SK-N-DZ (cell line): ENCODE measurements at regions not wholly inside any gene's neighbourhood (a gene's known extent, or its start where the extent isn't known, plus 50 kb on each side); places are given as distances from the start of the nearest gene placed in this dataset.
"Not testable (repeated sequence)": the region's sequence is repeated elsewhere in the genome, so short reads cannot be mapped to it uniquely, and the experiment has no call there.

Experiments used
- DNase-seq: peaks from one replicate; pipeline ENCODE4 v3.0.0-alpha.2; 2015; ENCODE audit warnings: low spot score

DNA sequence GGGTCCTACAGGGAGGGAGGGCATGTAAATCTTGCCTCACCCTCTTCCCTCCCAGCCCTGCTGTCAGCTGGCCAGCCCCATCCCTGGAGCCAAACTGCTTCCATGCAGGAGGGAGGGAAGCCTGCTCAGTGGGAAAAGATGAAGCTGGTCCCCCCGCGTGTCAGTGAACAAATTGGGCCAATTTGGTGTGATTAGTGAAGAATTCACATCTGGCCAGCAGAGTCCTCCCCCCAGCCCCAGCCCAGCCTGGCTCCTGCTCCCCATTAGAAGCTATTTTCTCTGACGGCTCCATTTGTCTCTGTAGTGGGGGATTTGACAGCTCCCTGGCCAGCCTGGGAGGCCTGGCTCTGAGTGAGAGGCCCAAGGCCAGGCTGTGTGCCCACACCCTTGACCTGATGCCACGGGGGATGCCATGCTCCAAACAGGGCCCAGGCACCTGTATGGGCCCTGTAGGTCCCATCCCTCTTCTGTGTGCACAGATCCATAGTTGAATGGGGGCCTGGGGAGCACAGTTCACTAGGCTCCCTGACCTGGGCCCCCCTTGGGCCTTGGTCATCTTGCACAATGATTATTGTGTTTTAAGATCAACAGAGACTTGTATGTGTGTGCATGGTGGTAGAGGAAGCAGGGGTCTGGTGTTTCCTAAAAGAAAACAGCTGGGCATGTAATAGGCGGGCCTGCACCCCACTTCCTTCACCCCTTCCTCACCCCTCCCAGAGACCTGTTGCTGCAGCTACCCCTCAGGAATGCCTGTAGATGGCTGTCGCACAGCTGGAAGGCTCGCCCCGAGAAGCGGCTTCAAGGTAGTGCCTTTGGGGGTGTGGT lies 50.7 kb upstream of the TAC4 start:
- no peak for DNase-seq

DNA sequence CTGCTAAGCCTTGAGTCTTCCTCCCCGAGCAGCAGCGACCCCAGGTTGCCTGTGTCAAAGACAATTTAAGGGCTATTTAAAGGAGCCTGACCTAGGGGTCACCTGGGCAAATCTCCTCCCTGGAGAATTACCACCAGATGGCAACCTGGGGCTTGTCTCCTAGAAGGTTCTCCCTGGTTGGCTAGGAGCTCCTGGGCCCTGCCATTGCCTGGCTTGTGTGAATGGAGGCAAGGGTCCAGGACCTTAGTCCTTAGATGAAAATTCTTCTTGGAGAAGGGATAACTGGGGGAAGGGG lies 51.3 kb upstream of the TAC4 start:
- DNase-seq, result peak; percentile 41

DNA sequence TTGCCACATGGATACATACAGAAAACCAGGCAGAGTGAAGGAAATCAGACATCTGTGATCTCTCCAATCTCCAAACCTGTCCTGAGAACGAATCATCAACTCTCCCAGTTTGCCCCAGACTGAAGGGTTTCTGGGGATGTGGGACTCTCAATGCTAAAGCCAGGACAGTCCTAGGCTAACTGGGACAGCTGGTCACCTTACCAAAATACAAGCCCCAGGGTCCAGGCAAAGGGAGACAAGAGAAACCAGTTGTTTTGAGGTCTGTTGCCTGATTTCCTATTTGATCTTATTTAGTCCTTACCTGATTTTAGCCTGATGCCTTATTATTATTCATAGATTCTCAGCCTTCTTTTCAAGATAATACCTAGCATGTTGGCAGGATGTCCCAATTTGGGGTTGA lies 51.7 kb upstream of the TAC4 start:
- no peak for DNase-seq

DNA sequence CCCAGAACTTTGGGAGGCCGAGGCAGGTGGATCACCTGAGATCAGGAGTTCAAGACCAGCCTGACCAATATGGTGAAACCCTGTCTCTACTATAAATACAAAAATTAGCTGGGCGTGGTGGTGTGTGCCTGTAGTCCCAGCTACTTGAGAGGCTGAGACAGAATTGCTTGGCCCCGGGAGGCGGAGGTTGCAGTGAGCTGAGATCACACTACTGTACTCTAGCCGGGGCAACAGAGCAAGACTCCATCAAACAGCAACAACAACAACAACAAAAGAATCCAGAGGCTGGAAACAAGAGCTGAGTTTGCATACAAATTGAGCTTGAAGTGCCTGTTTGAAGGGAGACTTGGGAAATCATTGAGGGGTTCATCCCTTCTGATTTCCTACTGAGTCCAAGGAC lies 52.9 kb upstream of the TAC4 start:
- DNase-seq, result not testable (repeated sequence)

DNA sequence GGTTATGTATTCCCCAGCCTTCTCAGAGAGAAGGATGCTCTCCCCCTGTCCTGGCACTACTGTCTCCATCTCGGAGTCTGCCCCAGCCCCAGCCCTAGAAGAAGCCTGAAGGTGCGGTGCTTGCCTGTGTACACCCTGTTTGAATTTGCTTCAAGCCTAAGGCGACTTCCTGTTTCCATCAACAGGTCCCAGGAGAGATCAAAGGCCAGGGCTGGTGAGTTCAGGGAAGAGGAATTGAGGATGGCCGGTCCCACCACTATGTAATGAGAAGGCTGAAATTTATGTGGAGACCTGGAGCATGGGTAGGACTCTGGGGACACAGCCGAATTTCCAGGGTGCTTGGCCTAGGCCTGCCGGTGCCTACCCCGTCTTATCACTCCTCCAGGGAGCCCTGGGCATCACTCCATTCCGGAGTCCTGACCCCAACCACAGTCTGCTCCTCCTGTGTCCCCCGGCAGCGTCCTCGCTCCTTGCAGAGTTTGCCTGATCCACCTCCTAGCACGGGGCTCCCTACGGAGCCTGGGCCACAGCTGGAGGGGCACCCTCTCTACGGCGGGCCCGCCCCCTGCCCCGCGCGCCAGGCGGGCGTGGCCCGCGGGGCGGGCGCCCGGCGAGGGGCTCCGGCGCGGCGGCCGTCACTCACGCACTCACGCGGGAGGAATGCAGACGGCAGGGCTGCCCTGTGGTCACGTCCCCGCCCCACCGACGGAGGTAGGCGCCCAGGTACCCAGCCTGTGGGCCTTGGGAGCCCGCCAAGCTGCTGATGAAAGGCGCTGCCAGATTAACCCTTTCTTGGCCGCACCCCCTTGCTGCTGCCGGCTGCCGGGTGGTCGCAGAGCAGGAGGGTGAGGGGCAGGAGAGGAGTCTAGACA lies 53.8 kb upstream of the TAC4 start:
- no peak for DNase-seq

DNA sequence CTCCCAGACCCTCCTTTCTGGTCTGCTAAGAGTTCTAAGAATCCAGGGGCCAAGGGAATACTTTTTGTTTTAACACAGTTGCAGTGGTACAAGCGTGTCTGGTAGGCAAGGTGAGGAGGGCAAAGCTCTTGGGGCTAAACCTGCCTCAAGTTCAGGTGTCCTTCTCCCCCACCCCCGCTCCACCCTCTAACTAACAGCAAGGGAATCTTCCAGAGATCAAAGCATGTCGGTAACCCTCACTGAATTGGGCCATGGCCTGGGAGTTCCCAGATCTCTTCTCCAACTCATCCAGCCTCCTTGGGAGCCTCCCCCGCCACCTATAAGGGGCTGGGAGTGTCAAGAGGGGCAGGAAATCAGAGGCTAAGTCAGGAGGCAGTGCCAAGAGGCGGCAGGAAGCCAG lies 55.7 kb upstream of the TAC4 start:
- no peak for DNase-seq

DNA sequence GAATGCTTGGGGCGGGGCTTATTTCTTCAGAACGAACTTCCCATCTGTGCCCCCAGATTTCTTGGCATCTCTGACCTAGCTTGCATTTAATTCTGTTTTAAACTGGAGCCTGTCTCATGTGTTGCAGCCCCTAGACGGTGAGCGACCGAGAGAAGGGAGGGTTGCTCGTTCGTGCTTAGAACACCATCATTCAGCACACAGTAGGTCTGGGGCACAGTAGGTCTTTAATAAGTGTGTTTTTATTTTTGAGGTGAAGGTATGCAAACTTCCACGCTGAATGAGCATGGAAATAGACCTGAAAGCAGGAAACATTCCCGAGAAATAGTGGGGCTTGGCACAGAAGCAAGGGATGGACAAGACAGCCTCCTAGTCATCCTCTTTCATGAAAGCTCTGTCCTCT lies 57.0 kb upstream of the TAC4 start:
- DNase-seq, result no peak

DNA sequence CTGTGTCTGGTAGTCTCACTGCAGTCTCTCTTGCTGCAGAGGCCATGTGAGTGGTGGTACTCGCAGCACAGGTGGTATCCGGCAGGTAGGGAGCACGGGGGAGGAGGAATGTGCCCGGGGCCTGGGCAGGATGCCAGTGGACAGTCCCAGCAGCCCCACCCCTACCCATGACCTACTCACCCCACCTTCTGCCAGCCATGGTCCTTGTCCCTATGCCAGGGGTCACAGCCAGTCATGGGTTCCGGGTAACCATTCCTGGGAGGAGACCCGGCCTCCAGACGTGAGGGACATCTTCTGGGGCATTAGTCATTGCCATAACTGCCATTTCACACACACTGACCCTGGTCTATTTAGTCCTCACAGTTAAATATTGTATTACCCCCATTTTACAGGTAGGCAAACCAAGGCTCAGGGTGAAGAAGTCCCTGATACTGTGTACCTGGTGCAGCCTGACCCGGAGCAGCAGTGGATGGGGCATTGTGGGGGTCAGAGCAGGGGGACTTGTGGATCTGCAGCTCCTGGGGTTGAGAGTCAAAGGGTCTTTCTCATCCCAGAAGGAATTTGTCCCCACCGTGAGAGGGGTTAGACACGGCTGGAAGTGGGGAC lies 58.8 kb upstream of the TAC4 start:
- no peak for DNase-seq

DNA sequence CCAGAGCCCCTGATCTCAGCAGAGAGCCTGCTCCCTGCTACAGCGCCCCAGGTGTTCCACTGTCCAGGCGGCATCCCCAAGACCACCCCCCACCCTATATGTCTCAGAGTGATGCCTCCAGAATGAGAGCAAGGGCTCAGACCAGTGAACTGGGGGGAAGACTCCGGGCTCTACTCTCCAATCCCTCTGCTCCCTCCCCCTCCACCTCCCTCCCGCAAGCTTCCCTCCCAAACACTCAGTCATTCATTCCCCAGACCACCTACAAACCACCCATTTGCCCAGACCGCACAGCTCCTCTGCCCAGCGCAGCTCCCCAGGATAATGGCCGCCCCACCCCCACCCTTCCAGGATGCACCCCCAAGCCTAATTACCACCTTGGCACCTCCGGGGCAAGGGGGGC lies 59.4 kb upstream of the TAC4 start:
- DNase-seq, result no peak

DNA sequence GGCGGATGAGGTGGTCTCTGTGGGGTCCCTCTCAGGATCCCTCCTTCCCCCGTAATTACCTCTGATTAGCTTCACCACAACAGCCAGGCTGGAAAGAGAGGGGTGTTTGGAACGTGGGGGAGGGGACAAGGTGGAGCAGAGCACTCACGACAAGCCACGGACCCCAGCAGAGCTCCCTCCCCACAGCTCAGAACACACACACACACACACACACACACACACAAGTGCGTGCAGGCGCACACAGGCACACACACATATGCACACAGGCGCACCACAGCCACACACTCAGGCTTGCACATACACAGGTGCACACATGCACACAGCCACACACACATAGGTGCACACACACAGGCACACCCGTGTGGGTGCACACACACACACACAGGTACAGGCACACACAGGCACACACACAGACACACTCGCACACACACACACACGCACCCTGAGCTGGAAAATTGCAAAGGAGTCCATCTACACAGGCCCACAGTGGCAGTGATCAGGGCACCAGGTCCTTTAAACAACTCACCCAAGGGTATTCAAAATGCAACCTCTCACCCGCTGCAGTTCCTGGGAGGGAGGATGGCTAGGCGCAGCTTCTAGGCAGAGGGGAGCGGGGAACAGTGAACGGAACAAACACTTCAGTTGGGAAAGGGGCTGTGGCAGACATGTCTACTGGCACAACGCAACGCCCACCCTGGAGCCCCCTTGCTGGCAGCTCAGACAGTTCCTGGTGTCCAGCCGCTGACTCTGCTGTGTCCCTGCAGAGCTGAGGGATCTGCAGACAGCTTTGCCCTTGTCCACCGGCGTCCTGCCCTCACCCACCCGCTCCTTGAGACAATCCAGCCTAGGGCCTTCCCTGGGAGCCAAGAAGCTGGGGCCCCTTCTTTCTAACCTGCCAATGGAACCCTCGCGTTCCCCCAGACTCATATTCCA lies 59.9 kb upstream of the DLX4 start:
- no peak for DNase-seq

DNA sequence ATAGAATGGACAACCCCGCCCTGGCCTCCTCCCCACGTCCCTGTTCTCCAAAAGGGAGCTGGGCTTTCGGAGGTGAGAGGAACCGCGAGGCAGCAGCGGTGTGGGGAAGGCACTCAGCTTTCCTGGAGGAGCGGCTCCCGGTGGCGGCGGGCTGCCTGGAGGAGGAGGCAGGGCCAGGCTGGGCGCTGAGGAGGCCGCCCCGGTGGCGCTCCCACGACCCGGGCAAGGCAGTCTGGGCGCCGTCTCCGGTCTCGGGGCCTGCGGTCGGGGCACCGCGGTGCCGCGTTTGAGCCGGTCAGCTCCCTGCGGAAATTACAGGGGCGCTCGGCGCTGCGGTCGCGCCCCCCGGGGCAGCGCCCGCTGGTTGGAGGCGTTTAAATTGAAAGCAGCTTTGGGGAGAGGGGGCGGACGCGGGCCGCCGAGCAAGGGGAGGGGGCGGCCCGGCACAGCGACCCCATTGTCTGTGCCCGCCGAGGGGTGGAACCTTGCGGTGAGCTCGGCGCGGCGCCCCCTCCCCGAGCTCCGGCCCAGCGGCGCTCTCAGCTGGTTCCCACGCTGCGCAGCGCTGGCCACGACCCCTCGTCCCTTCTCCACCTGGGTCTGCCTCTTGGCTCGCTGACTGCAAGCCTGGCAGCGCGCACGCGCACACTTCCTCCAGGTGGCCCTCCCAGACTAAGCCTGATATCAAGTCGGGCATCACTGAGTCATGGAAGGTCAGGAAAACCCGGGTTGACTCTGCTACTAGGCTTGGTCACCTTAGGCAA lies 58.7 kb upstream of the DLX4 start:
- DNase-seq, result no peak

DNA sequence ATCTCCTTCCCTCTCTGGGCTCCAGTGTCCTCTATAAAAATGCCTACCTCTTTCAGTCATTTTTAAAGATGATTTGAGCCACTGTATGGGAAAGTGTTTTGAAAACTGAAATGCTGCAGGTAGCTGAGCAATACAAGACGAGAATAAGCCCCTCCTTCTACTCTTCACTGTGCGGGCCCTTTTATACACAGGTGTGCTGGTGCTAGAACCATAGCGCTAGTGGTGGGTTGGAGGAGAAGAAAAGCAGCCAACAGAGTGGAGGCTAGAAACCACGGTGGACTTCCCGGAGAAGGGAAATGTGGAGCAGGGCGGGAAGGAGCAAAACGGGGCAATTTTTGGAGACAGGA lies 58.2 kb upstream of the DLX4 start:
- no peak for DNase-seq

DNA sequence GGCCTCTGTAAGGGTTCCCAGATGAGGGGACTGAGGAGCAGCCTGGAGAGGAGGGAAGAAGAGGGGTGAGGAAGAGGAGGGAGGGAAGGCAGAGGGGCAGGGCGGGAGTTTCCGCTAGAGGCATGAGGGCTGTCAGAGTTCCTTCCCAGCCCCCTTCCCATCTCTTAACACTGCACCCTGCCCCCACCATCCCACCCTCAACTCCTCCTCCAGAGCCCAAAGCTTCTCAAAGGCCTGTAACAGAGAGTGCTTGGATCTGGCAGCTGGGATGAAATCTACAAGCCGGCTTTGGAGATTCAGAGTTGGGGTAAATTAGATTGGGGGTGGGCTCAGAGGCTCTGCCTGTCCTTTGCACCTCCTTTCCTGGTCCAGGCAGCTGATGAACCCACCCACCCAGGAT lies 57.3 kb upstream of the DLX4 start:
- no peak for DNase-seq

DNA sequence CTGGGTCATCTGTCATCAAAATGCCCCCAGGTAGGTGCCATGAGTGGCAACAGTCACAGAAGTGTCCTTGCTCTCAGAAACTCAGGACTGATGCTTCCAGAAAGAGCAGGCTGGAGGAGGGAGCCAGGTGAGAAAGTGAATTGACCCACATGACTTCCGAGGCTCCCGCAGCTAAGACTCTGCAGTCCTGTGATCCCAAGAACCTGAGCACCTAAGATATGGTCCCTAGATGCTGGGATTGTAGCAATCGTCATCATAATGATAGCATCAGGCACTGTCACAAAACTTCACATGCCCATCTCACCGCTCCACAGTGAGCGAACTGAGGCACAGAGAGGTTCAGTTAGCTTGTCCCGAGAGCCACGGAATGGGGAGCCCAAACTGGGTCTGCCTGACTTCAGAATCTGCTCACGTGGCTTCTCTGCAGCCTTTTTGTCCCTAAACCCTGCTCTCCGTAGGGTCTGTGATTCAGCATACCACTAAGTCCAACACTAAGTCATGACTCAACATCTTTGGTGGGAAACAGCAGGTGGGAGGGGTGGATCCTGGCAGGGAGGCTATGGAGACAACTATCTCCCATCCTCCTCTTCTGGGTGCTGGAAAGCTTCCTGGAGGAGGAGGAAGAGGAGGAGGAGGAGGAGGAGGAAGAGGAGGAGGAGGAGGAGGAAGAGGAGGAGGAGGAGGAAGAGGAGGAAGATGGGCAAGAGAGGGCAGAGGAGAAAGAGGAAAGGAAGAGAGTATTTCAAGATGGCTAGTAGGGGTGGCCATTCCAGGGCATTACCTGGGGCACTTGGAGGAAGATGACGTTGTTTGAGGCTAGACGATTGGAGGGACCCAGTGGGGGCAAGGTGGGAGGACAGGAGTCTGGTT lies 55.5 kb upstream of the DLX4 start:
- DNase-seq, result no peak

DNA sequence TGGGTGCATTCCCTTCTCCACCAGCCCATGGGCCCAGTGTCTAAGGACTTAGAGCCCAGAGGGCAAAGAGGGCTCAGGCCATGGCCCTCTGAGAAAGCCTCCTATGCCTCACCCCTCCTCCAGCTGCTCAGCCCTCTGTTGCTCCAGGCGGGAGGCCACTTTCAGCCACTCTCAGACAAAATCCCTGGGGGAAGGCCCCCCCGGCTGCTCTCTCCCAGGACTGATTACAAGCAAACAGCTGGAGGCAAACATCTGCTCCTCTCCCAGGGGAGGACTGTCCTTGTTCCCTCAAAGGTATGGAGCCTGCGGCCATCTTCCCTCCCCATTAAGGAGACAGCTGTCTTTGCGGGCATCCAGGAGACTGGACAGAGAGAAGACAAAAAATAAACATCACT lies 54.9 kb upstream of the DLX4 start:
- DNase-seq, result no peak

DNA sequence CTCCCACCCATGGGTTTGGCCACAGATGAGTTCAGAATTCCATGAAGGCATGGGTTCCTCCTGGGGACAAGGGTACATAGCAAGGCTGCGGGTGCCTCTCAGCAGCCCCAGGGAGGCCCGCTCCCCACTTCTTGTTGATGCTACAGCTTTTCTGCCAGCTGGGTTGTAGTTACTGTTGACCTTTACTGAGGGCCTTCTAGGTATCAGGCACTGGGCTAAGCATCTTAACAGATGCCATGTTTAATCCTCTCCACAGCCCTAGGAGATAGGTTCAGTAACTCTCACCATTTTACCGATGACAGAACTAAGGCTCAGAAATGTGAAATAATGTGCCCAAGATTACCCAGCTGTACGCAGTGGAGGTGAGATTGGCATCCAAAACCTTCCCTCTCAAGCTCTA lies 54.3 kb upstream of the DLX4 start:
- no peak for DNase-seq

DNA sequence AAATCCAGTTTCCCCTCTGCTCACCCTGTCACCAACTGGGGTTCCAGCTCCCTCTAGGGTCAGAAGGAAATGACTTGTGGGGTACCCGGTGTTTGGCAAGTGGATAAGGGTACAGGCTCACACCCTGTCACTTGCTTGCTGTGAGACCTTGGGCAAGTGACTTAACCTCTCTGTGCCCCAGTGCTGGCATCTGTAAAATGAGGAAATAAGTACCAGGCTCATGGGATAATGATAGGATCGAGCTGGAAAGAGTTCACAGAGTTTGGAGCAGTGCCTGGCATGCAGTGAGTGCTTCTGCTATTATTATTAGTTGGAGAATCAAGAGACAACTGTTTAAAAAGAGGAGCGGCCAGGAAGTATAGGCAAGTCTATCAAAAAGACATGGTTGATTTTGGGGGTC lies 53.7 kb upstream of the DLX4 start:
- DNase-seq, result no peak

DNA sequence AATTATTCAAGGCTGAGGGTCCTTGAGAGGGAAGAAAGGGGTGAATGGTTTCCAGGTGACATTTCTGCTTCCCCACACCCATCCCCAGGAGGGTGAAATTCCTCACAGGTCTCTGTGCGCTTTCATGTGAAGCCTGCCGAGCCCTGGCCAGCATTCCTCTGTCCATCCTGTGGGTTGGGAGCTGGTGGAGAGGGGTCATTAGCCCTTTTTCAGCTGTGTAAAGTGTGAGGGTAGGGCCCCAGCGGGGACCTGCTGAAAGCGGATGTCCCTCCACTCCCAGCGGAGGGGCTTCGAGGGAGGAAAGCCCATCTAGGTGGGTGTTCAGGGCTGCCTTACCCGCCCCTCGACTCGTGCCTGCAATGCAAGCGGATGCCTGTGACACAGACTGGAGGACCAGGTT lies 53.3 kb upstream of the DLX4 start:
- DNase-seq, result no peak

DNA sequence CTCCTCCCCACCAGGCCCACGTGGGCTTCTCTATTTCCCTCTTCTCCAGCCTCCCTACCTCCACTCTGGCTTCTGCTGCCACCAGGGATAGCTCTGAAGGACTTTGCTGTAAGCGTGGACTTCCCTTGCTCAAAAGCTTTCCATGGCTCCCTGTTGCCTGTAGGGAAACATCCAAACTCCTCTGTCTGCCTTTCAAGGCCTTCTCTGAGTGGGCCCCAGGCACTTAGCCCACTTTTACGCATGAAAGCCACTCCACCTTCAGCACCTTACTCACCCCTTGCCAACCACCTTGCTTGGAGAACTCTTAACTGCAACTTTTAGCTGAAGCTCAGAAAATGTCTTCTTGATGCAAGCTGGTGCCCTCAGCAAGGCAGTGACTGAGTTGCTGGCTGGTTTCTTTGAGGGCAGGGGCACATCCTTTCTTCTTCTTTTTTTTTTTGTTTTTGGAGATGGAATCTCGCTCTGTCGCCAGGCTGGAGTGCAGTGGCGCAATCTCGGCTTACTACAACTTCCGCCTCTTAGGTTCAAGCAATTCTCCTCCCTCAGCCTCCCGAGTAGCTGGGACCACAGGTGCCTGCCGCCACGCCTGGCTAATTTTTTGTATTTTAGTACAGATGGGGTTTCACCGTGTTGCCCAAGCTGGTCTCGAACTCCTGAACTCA lies 52.0 kb upstream of the DLX4 start:
- no peak for DNase-seq

DNA sequence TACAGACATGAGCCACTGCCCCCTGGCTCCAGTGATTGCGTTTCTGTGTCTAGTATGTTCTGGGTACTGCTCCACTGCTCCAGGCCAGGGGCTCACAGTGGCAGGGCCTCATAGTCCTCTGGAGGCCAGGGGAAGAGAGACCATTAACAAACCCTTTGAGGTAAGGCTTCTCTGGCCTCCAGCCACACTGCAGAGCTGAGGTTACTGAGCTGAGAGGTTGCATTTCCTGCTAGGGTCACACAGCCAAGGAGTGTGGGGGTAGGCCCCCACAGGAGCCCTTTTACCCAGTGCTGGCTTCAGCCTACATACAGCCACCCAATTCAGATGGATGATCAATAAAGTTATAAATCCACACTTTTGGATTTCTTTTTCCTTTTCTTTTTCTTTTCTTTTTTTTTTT lies 50.4 kb upstream of the DLX4 start:
- no peak for DNase-seq
